ENCODE measurements at regions not wholly inside any gene's neighbourhood (a gene's known extent, or its start where the extent isn't known, plus 50 kb on each side); places are given as distances from the start of the nearest gene placed in this dataset.

- H3K27ac Mint-ChIP-seq (ENCODE audit: unreplicated experiment): no peak overlapping the region
- no peaks in the 10 kb centered on the region for H3K36me3 Mint-ChIP-seq (ENCODE audit: low read depth)
- DNase-seq (ENCODE audit: low read depth, low spot score): no peak
- H3K27me3 Mint-ChIP-seq (ENCODE audit: low read depth): no peaks in the 10 kb centered on the region
- H3K4me1 Mint-ChIP-seq: no peaks in the 10 kb centered on the region
- H3K9me3 Mint-ChIP-seq: peaks cover 3% of the 10 kb centered on the region
- H3K4me3 Mint-ChIP-seq: no peak overlapping the region
- TF ChIP-seq CTCF (conservative IDR thresholded peaks at IDR 0.05): no peak
Measured at GRCh38 chr10:55233090-55233489, 432.1 kb upstream of the PCDH15 start.

- no peak overlapping the region for H3K27ac Mint-ChIP-seq (ENCODE audit: unreplicated experiment)
- no peak for DNase-seq (ENCODE audit: low read depth, low spot score)
- peaks cover 3% of the 10 kb centered on the region for H3K9me3 Mint-ChIP-seq
- H3K36me3 Mint-ChIP-seq (ENCODE audit: low read depth): no peaks in the 10 kb centered on the region
- H3K27me3 Mint-ChIP-seq (ENCODE audit: low read depth): no peaks in the 10 kb centered on the region
- no peak overlapping the region for H3K4me3 Mint-ChIP-seq
- H3K4me1 Mint-ChIP-seq: no peaks in the 10 kb centered on the region
- TF ChIP-seq CTCF (conservative IDR thresholded peaks at IDR 0.05): no peak
Measured at GRCh38 chr10:55232553-55232952, 431.5 kb upstream of the PCDH15 start.

- DNase-seq (ENCODE audit: low read depth, low spot score): no peak
- no peaks in the 10 kb centered on the region for H3K9me3 Mint-ChIP-seq
- TF ChIP-seq CTCF (conservative IDR thresholded peaks at IDR 0.05): no peak
Measured at GRCh38 chr10:55227967-55228366, 426.9 kb upstream of the PCDH15 start.

GRCh38 chr10:55224007-55224781, 423.2 kb upstream of the PCDH15 start:
- no peak for DNase-seq (ENCODE audit: low read depth, low spot score)
- Mint-ChIP-seq H3K4me3 (no peak overlapping the region), H3K9me3 (no peaks in the 10 kb centered on the region), H3K4me1 (no peaks in the 10 kb centered on the region), H3K36me3 (ENCODE audit: low read depth) (no peaks in the 10 kb centered on the region), H3K27me3 (ENCODE audit: low read depth) (no peaks in the 10 kb centered on the region), H3K27ac (ENCODE audit: unreplicated experiment) (no peak overlapping the region)
- no peak for TF ChIP-seq CTCF (conservative IDR thresholded peaks at IDR 0.05)

More at GRCh38 chr10:55227967-55228366, 426.9 kb upstream of the PCDH15 start:
- Mint-ChIP-seq H3K4me3 (no peak overlapping the region), H3K4me1 (no peaks in the 10 kb centered on the region), H3K27ac (ENCODE audit: unreplicated experiment) (no peak overlapping the region), H3K27me3 (ENCODE audit: low read depth) (no peaks in the 10 kb centered on the region), H3K36me3 (ENCODE audit: low read depth) (no peaks in the 10 kb centered on the region)

- DNase-seq (ENCODE audit: low read depth, low spot score): no peak
- no peaks in the 10 kb centered on the region for H3K36me3 Mint-ChIP-seq (ENCODE audit: low read depth)
- TF ChIP-seq CTCF (conservative IDR thresholded peaks at IDR 0.05): no peak
- H3K27ac Mint-ChIP-seq (ENCODE audit: unreplicated experiment): no peak overlapping the region
- no peaks in the 10 kb centered on the region for H3K4me1 Mint-ChIP-seq
- no peak overlapping the region for H3K4me3 Mint-ChIP-seq
- no peaks in the 10 kb centered on the region for H3K27me3 Mint-ChIP-seq (ENCODE audit: low read depth)
- H3K9me3 Mint-ChIP-seq: no peaks in the 10 kb centered on the region
Measured at GRCh38 chr10:55223352-55223751, 422.3 kb upstream of the PCDH15 start.
